ENCODE measurements at regions not wholly inside any gene's neighbourhood (a gene's known extent, or its start where the extent isn't known, plus 50 kb on each side); places are given as distances from the start of the nearest gene placed in this dataset.

GRCh38 chr12:118617611-118618450 lies 241.5 kb downstream of the SUDS3 start:
- no peak for TF ChIP-seq CTCF (IDR thresholded peaks at IDR 0.05)
- TF ChIP-seq POLR2A (IDR thresholded peaks at IDR 0.05) = no peak
- Histone ChIP-seq H3K36me3 (no peaks in the 10 kb centered on the region), H3K9me3 (peaks cover 0 to 12% (median 0%) of the 10 kb centered on the region in 12 donors), H3K4me3 (no peak overlapping the region), H3K27ac (no peak overlapping the region), H3K4me1 (no peaks in the 10 kb centered on the region), H3K27me3 (no peaks in the 10 kb centered on the region)
- DNase-seq (no peak), ATAC-seq (no peak)
- intact Hi-C loops (cut with DNase I) = loop anchor here in 1 of 10 donors (5.0 kb wide), 1 partner anchor 171 kb away; no protein-coding TSS in a partner anchor
- 54 to 60% (median 57%) methylated on average over 5 of the region's 5 CpGs for whole genome bisulfite sequencing, 4 donors

- no peak overlapping the region for H3K27ac ChIP-seq
- no peak for TF ChIP-seq CTCF (IDR thresholded peaks at IDR 0.05)
- TF ChIP-seq POLR2A (IDR thresholded peaks at IDR 0.05) = no peak
- H3K9me3 ChIP-seq = peaks cover 0 to 4% (median 0%) of the 10 kb centered on the region in 12 donors
- 70 to 89% (median 83%) methylated on average over 1 of the region's 1 CpG for WGBS, 4 donors
- intact Hi-C loops (cut with DNase I) = loop anchor here in 1 of 10 donors (5.0 kb wide), 1 partner anchor 171 kb away; no protein-coding TSS in a partner anchor
- H3K4me3 ChIP-seq = no peak overlapping the region
- no peaks in the 10 kb centered on the region for H3K4me1 ChIP-seq
- no peak for ATAC-seq
- H3K36me3 ChIP-seq = no peaks in the 10 kb centered on the region
- no peak for DNase-seq
- no peaks in the 10 kb centered on the region for H3K27me3 ChIP-seq
These were observed 242.3 kb downstream of the SUDS3 start for GRCh38 chr12:118618695-118619094.

GRCh38 chr12:118625050-118625675 lies 248.8 kb downstream of the SUDS3 start:
- ATAC-seq (peak; percentile 82 to 93 (median 84)), DNase-seq (peak in 2 of 5 donors; percentile 32 to 35)
- intact Hi-C loops (cut with DNase I) = loop anchor here in 5 of 10 donors (10.0 kb wide), 3 partner anchors 180 to 220 kb away; no protein-coding TSS in a partner anchor
- Histone ChIP-seq H3K27me3 (no peaks in the 10 kb centered on the region), H3K27ac (peak overlapping the region in 1 of 12 donors; percentile 4), H3K4me1 (peaks cover 0 to 3% (median 0%) of the 10 kb centered on the region in 12 donors), H3K36me3 (no peaks in the 10 kb centered on the region), H3K4me3 (no peak overlapping the region), H3K9me3 (no peaks in the 10 kb centered on the region)
- TF ChIP-seq CTCF (IDR thresholded peaks at IDR 0.05) (no peak), POLR2A (IDR thresholded peaks at IDR 0.05) (no peak)
- 53 to 69% (median 56%) methylated on average over 3 of the region's 3 CpGs for WGBS, 4 donors

GRCh38 chr12:118633071-118633470 lies 256.7 kb downstream of the SUDS3 start:
- no peak overlapping the region for H3K27ac ChIP-seq
- H3K9me3 ChIP-seq = no peaks in the 10 kb centered on the region
- no peak for DNase-seq
- WGBS, 4 donors = 47 to 59% (median 51%) methylated on average over 4 of the region's 4 CpGs
- ATAC-seq = no peak
- no peaks in the 10 kb centered on the region for H3K27me3 ChIP-seq
- no peaks in the 10 kb centered on the region for H3K36me3 ChIP-seq
- no peaks in the 10 kb centered on the region for H3K4me1 ChIP-seq
- intact Hi-C loops (cut with DNase I) = no loop called here
- no peak for TF ChIP-seq CTCF (IDR thresholded peaks at IDR 0.05)
- TF ChIP-seq POLR2A (IDR thresholded peaks at IDR 0.05) = no peak
- no peak overlapping the region for H3K4me3 ChIP-seq
